ENCODE measurements at regions not wholly inside any gene's neighbourhood (a gene's known extent, or its start where the extent isn't known, plus 50 kb on each side); places are given as distances from the start of the nearest gene placed in this dataset.

GRCh38 chr17:72479113-72479512, 358.3 kb downstream of the SOX9 start:
- no peak for DNase-seq

GRCh38 chr17:72481572-72481971, 360.8 kb downstream of the SOX9 start:
- DNase-seq: no peak

- DNase-seq: no peak
These were observed 364.8 kb downstream of the SOX9 start for GRCh38 chr17:72485596-72485995.

- DNase-seq: no peak
These were observed 366.0 kb downstream of the SOX9 start for GRCh38 chr17:72486806-72487205.

GRCh38 chr17:72487731-72488494, 367.1 kb downstream of the SOX9 start:
- no peak for DNase-seq

GRCh38 chr17:72488555-72489271, 367.9 kb downstream of the SOX9 start:
- no peak for DNase-seq

- DNase-seq: no peak
These were observed 368.4 kb downstream of the SOX9 start for GRCh38 chr17:72489272-72489641.

- no peak for DNase-seq
These were observed 370.3 kb downstream of the SOX9 start for GRCh38 chr17:72491102-72491501.

GRCh38 chr17:72492494-72492893, 371.7 kb downstream of the SOX9 start:
- DNase-seq: no peak

GRCh38 chr17:72492941-72493340, 372.1 kb downstream of the SOX9 start:
- DNase-seq: no peak

GRCh38 chr17:72494566-72494965, 373.7 kb downstream of the SOX9 start:
- no peak for DNase-seq

- DNase-seq: no peak
These were observed 375.6 kb downstream of the SOX9 start for GRCh38 chr17:72496461-72496860.

GRCh38 chr17:72497915-72498314, 377.1 kb downstream of the SOX9 start:
- no peak for DNase-seq

GRCh38 chr17:72498364-72499210, 377.8 kb downstream of the SOX9 start:
- no peak for DNase-seq

GRCh38 chr17:72501404-72502370, 380.9 kb downstream of the SOX9 start:
- no peak for DNase-seq

GRCh38 chr17:72502371-72503341, 381.8 kb downstream of the SOX9 start:
- no peak for DNase-seq

GRCh38 chr17:72503556-72503955, 382.7 kb downstream of the SOX9 start:
- DNase-seq: no peak

GRCh38 chr17:72504783-72505182, 384.0 kb downstream of the SOX9 start:
- DNase-seq: no peak

- no peak for DNase-seq
These were observed 386.0 kb downstream of the SOX9 start for GRCh38 chr17:72506773-72507172.

GRCh38 chr17:72507370-72507769, 386.6 kb downstream of the SOX9 start:
- DNase-seq: no peak

GRCh38 chr17:72510351-72511016, 389.7 kb downstream of the SOX9 start:
- no peak for DNase-seq

Measured in activated CD4-positive, CD25-positive, alpha-beta regulatory T cell treated with anti-CD3 and anti-CD28 coated beads, Interleukin-2, amount 50 U/mL, for 72 hours (primary cell).